Activated naive CD8-positive, alpha-beta T cell (primary cell): ENCODE measurements at regions not wholly inside any gene's neighbourhood (a gene's known extent, or its start where the extent isn't known, plus 50 kb on each side); places are given as distances from the start of the nearest gene placed in this dataset.

Experiments
- H3K27ac Mint-ChIP-seq: one replicate; pipeline ENCODE4 v1.8.0; 2021; ENCODE audit warnings: mixed read lengths
- H3K27me3 Mint-ChIP-seq: one replicate; pipeline ENCODE4 v1.8.0; 2021; ENCODE audit warnings: mixed read lengths
- H3K36me3 Mint-ChIP-seq: one replicate; pipeline ENCODE4 v1.8.0; 2021; ENCODE audit warnings: mixed read lengths
- H3K4me1 Mint-ChIP-seq: one replicate; pipeline ENCODE4 v1.8.0; 2021; ENCODE audit warnings: low read depth, mixed read lengths
- H3K4me3 Mint-ChIP-seq: one replicate; pipeline ENCODE4 v1.8.0; 2021; ENCODE audit warnings: mild to moderate bottlenecking, mixed read lengths
- H3K9me3 Mint-ChIP-seq: one replicate; pipeline ENCODE4 v1.8.0; 2021; ENCODE audit warnings: low read depth, mixed read lengths

DNA sequence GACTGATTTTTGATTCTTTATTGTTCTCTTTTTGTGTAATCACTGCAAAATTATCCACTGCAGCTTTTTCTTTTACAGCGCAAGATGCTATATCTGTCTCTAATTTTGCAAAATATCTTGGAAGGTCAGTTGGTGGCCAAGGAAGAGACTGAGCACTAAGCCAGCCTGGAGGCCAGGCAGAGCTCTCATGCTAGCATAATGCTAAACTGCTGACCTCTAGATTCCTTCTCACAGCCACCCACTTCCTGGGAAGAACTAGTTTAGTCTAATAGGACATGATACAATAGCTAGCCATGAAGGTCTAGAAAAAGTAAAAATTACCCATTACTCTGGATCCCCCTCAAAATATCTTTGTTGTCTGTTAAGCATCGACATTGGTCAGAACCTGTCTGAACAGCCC is 227.2 kb upstream of the ARHGAP20 start:
- Mint-ChIP-seq H3K4me3 (no peak overlapping the region), H3K27me3 (no peaks in the 10 kb centered on the region), H3K4me1 (no peaks in the 10 kb centered on the region)

DNA sequence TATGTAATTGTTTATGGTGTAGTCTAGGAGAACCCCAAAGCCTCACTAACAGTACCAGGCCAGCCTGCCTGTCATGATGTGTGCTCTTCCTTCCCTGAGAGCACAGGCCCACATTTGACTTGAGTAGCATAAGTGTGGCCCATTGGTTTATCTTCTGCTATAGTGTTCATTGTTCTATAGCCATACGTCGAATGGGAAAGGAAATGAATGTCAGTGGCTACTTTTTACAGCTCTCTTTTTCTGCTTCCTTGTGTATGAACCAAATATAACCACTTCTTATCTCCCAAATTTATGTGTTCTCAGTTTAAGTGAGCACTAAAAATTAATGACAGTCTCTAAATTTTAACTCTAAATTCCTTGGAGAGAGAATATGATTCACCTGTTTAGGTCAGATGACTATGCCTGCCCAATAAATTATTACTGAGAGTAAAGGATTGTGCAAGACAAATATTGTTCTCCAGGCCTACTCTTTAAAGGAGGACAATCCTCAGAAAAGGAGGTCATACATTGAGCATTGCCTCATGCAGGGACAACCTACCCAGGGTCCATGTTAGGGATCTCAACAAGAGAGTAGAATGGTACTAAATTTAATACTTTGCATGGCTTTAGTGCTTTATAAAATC is 222.9 kb upstream of the ARHGAP20 start:
- H3K27me3 Mint-ChIP-seq = no peaks in the 10 kb centered on the region
- no peaks in the 10 kb centered on the region for H3K9me3 Mint-ChIP-seq
- no peak overlapping the region for H3K4me3 Mint-ChIP-seq
- H3K36me3 Mint-ChIP-seq = no peaks in the 10 kb centered on the region
- H3K4me1 Mint-ChIP-seq = no peaks in the 10 kb centered on the region
- H3K27ac Mint-ChIP-seq = no peak overlapping the region

More for the DNA sequence above, 227.2 kb upstream of the ARHGAP20 start:
- H3K36me3 Mint-ChIP-seq = no peaks in the 10 kb centered on the region
- H3K27ac Mint-ChIP-seq = no peak overlapping the region
- no peaks in the 10 kb centered on the region for H3K9me3 Mint-ChIP-seq

DNA sequence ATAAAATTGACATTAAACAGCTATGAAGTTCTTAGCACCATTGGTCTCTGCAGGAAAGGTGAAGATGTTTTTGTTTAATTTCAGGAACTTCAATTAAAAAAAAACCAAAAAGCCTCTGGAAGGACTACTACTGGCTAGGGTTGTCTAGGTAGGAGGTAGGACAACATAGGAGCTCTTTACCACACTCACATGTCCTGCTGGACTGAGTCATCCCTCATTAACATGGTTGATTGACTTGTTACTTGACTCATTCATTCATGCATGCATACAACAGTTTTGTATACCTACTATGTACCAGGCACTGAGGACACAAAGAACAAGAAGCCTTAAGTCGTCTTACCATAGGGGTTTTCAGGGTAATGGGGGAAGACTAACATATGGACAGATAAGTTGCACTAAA is 216.9 kb upstream of the ARHGAP20 start:
- Mint-ChIP-seq H3K4me1 (no peaks in the 10 kb centered on the region), H3K4me3 (no peak overlapping the region)

GRCh38 chr11:110928391-110928790 is 216.2 kb upstream of the ARHGAP20 start:
- Mint-ChIP-seq H3K9me3 (no peaks in the 10 kb centered on the region), H3K27ac (no peak overlapping the region), H3K4me1 (no peaks in the 10 kb centered on the region), H3K4me3 (no peak overlapping the region), H3K36me3 (no peaks in the 10 kb centered on the region), H3K27me3 (no peaks in the 10 kb centered on the region)

More for the DNA sequence above, 216.9 kb upstream of the ARHGAP20 start:
- Mint-ChIP-seq H3K9me3 (no peaks in the 10 kb centered on the region), H3K27me3 (no peaks in the 10 kb centered on the region), H3K27ac (no peak overlapping the region), H3K36me3 (no peaks in the 10 kb centered on the region)

DNA sequence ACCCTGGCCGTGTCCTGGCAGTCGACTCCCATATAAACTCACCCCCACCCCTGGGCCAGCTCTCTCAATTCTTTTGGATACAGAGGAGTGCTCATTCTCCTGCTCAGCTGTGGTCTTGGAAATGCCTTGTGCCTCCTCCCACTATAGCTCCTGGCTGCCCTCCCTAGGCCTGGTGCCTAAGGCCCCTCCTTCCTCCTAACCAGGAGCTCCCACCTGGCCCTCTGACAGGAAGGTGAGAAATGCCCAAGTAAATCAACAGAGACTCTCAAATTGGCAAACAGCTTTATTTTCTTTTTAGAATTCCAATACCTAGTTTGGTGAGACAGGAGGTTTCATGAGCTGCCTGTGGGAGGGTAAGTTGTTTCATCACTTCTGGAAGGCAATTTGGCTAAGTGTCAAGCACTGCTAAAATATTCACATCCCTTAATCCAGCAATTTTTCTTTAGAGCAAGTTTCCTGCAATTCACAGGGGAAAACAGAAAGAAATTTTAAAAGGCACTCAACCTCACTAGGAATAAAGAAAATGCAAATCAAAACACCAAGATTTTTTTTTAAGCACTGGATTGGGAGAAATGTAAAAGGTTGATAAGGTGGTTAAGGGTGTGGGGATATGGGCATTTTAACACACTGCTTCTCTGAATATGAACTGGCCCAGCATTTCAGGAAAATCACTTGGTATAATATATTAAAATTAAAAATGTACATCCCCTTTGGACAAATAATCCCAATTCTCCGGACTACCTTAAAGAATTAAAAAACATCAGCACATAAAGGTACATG is 209.7 kb upstream of the ARHGAP20 start:
- H3K9me3 Mint-ChIP-seq = peaks cover 9% of the 10 kb centered on the region
- peaks cover 5% of the 10 kb centered on the region for H3K4me1 Mint-ChIP-seq
- no peak overlapping the region for H3K27ac Mint-ChIP-seq
- no peak overlapping the region for H3K4me3 Mint-ChIP-seq
- no peaks in the 10 kb centered on the region for H3K27me3 Mint-ChIP-seq
- peaks cover 2% of the 10 kb centered on the region for H3K36me3 Mint-ChIP-seq

- H3K27me3 Mint-ChIP-seq = no peaks in the 10 kb centered on the region
- H3K36me3 Mint-ChIP-seq = peaks cover 2% of the 10 kb centered on the region
- no peak overlapping the region for H3K4me3 Mint-ChIP-seq
- H3K27ac Mint-ChIP-seq = no peak overlapping the region
- H3K9me3 Mint-ChIP-seq = peaks cover 14% of the 10 kb centered on the region
- H3K4me1 Mint-ChIP-seq = peaks cover 5% of the 10 kb centered on the region
These were observed 207.1 kb upstream of the ARHGAP20 start for GRCh38 chr11:110919241-110919922.

DNA sequence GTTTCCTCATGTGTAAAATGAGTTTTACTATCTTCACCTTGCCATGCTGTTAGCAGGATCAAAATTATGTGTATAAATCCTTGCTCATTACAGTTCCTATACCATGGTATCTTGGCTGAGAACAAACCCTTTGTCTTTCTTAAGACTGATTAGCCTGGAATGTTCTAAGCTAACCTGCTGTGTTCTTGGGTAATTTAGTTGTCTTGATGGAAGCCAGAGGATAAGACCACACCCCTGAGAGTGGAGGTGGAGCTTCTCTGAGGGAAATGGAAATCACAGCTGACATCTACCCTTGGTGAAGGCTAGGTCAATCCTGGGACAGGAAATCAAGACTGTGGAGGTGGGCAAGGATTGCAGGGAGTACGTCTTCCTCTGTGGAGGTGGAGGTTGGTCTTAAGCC is 206.1 kb upstream of the ARHGAP20 start:
- peaks cover 2% of the 10 kb centered on the region for H3K36me3 Mint-ChIP-seq
- peaks cover 5% of the 10 kb centered on the region for H3K4me1 Mint-ChIP-seq
- H3K27me3 Mint-ChIP-seq = no peaks in the 10 kb centered on the region
- no peak overlapping the region for H3K4me3 Mint-ChIP-seq
- H3K9me3 Mint-ChIP-seq = peaks cover 14% of the 10 kb centered on the region
- H3K27ac Mint-ChIP-seq = no peak overlapping the region

DNA sequence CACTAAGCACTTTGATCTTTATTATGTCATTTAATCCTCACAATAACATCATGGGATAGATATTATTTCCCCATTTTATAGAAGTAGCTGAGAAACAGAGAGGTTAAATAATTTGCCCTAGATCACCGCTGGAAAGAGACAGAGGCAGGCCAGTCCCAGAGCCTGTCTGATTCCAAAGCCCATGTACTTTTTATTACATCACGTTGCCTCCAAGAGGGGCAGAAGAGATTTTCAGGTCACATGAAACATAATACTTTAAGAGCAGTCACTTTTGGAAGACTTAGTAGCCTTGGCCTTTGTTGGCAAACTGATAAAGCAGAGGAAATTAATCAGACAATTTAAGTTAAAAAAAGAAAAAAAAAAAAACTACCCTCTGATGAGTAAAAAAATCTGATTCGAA is 200.2 kb upstream of the ARHGAP20 start:
- Mint-ChIP-seq H3K4me1 (peaks cover 22% of the 10 kb centered on the region), H3K9me3 (peaks cover 10% of the 10 kb centered on the region), H3K4me3 (no peak overlapping the region), H3K27me3 (no peaks in the 10 kb centered on the region), H3K36me3 (peaks cover 3% of the 10 kb centered on the region), H3K27ac (no peak overlapping the region)

DNA sequence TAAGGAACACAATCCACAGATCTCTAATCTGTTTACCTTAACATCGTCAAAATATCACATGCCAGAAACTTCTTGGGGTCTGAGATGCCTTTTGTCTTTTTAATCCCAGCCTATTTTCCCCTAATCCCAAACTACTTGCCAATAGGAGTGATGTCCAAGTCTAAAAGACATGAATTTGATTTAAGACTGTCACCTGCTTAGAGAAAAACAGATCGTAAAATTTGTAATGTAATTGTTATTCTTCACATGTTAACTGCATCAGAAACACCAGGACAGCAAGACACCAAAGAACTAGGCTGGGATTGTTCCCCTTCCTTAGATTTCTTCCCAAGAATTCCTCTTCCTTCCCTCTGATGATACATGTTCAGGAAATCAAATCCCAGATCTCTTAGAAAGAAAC is 198.1 kb upstream of the ARHGAP20 start:
- H3K9me3 Mint-ChIP-seq = no peaks in the 10 kb centered on the region
- H3K4me3 Mint-ChIP-seq = no peak overlapping the region
- H3K4me1 Mint-ChIP-seq = peaks cover 29% of the 10 kb centered on the region
- H3K27ac Mint-ChIP-seq = no peak overlapping the region
- peaks cover 3% of the 10 kb centered on the region for H3K36me3 Mint-ChIP-seq
- no peaks in the 10 kb centered on the region for H3K27me3 Mint-ChIP-seq

- Mint-ChIP-seq H3K27me3 (no peaks in the 10 kb centered on the region), H3K27ac (no peak overlapping the region), H3K4me1 (peaks cover 29% of the 10 kb centered on the region), H3K4me3 (no peak overlapping the region), H3K9me3 (no peaks in the 10 kb centered on the region), H3K36me3 (peaks cover 3% of the 10 kb centered on the region)
These were observed 197.1 kb upstream of the ARHGAP20 start for GRCh38 chr11:110909336-110909735.

GRCh38 chr11:110908401-110909105 is 196.3 kb upstream of the ARHGAP20 start:
- Mint-ChIP-seq H3K9me3 (no peaks in the 10 kb centered on the region), H3K4me3 (no peak overlapping the region), H3K27ac (no peak overlapping the region), H3K36me3 (peaks cover 3% of the 10 kb centered on the region), H3K27me3 (no peaks in the 10 kb centered on the region), H3K4me1 (peaks cover 29% of the 10 kb centered on the region)

GRCh38 chr11:110907629-110908028 is 195.4 kb upstream of the ARHGAP20 start:
- H3K9me3 Mint-ChIP-seq = no peaks in the 10 kb centered on the region
- peak overlapping the region; percentile 54 for H3K27ac Mint-ChIP-seq
- H3K36me3 Mint-ChIP-seq = peaks cover 3% of the 10 kb centered on the region
- no peaks in the 10 kb centered on the region for H3K27me3 Mint-ChIP-seq
- H3K4me3 Mint-ChIP-seq = peak overlapping the region; percentile 53
- peaks cover 29% of the 10 kb centered on the region for H3K4me1 Mint-ChIP-seq

GRCh38 chr11:110903830-110904229 is 191.6 kb upstream of the ARHGAP20 start:
- no peak overlapping the region for H3K4me3 Mint-ChIP-seq

DNA sequence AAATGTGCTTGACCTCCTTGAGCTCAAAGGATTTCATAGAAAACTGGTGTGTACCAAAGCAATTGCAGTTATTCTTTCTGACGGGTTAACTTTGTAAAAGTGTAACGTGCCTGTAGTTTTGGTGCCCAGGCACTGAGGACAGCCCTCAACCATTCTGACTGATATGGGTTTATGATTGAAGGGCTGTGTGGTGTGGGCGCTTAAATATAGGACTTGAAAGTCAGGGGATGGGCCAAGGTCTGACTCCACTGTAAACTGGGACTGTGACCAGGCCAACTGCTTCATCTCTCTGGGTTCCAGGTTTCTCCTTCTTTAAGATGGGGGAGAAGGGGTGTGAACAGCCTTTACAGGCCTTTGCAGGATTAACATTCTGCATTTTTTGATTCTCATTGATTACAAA is 191.1 kb upstream of the ARHGAP20 start:
- no peaks in the 10 kb centered on the region for H3K36me3 Mint-ChIP-seq
- no peak overlapping the region for H3K27ac Mint-ChIP-seq
- no peaks in the 10 kb centered on the region for H3K27me3 Mint-ChIP-seq
- H3K9me3 Mint-ChIP-seq = no peaks in the 10 kb centered on the region
- H3K4me3 Mint-ChIP-seq = no peak overlapping the region
- H3K4me1 Mint-ChIP-seq = peaks cover 16% of the 10 kb centered on the region

More at GRCh38 chr11:110903830-110904229, 191.6 kb upstream of the ARHGAP20 start:
- no peaks in the 10 kb centered on the region for H3K9me3 Mint-ChIP-seq
- no peaks in the 10 kb centered on the region for H3K36me3 Mint-ChIP-seq
- peaks cover 20% of the 10 kb centered on the region for H3K4me1 Mint-ChIP-seq
- no peaks in the 10 kb centered on the region for H3K27me3 Mint-ChIP-seq
- H3K27ac Mint-ChIP-seq = no peak overlapping the region

- H3K36me3 Mint-ChIP-seq = no peaks in the 10 kb centered on the region
- H3K27ac Mint-ChIP-seq = no peak overlapping the region
- no peaks in the 10 kb centered on the region for H3K27me3 Mint-ChIP-seq
These were observed 189.2 kb upstream of the ARHGAP20 start for GRCh38 chr11:110901441-110901840.

More at GRCh38 chr11:110901441-110901840, 189.2 kb upstream of the ARHGAP20 start:
- no peak overlapping the region for H3K4me3 Mint-ChIP-seq
- no peaks in the 10 kb centered on the region for H3K9me3 Mint-ChIP-seq
- H3K4me1 Mint-ChIP-seq = no peaks in the 10 kb centered on the region
